Mucosa of rectum (tissue), 2 donors: ENCODE measurements at regions not wholly inside any gene's neighbourhood (a gene's known extent, or its start where the extent isn't known, plus 50 kb on each side); places are given as distances from the start of the nearest gene placed in this dataset.

Experiments
- H3K27ac ChIP-seq, 2 donors: one replicate each; pipeline ENCODE4 v1.7.0; 2013; ENCODE audit warnings: inconsistent platforms in 2 of 2, low read depth in 2 of 2, low read length in 2 of 2
- H3K27me3 ChIP-seq, 2 donors: one replicate each; pipeline ENCODE4 v1.7.0; 2013; ENCODE audit warnings: low read length in 2 of 2; ENCODE audit not compliant: control insufficient read depth in 2 of 2, insufficient read depth in 2 of 2
- H3K36me3 ChIP-seq, 2 donors: one replicate each; pipeline ENCODE4 v1.7.0; 2013; ENCODE audit warnings: low read length in 2 of 2; ENCODE audit not compliant: control insufficient read depth in 2 of 2, insufficient read depth in 2 of 2
- H3K4me1 ChIP-seq, 2 donors: one replicate each; pipeline ENCODE4 v1.7.0; 2013; ENCODE audit warnings: low read length in 2 of 2, mild to moderate bottlenecking in 1 of 2; ENCODE audit not compliant: control insufficient read depth in 2 of 2, insufficient read depth in 2 of 2
- H3K4me3 ChIP-seq, 2 donors: one replicate each; pipeline ENCODE4 v1.7.0; 2013; ENCODE audit warnings: low read length in 2 of 2
- H3K9ac ChIP-seq, 2 donors: one replicate each; pipeline ENCODE4 v1.7.0; 2013; ENCODE audit warnings: low read length in 2 of 2, low read depth in 1 of 2, mild to moderate bottlenecking in 1 of 2
- H3K9me3 ChIP-seq, 2 donors: one replicate each; pipeline ENCODE4 v1.7.0; 2013; ENCODE audit warnings: low read length in 2 of 2; ENCODE audit not compliant: control insufficient read depth in 2 of 2
- donor health status: healthy.
- donor health status: Normal muscosa, but diverticular disease.

DNA sequence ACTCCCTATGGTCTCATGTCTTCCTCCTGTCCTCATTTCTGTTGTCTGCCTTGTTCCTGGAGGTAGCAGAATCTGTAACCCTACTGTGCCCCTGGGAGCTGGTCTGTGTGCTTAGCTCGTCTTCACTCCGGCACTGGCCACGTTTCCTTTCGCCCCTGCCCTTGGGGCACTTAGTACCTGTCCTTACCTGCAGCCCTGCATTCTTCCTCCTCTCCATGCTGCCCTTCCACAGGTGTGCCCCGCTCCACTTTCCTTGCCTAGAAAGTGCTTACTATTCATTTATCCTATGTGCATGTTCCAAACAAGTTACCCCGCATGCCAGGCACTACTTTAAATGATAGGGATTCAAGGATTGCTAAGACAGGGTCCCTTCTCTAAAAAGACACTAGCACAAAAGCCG lies 199.9 kb upstream of the ZMIZ1 start:
- Histone ChIP-seq H3K4me1 (no peaks in the 10 kb centered on the region), H3K9ac (no peak overlapping the region), H3K27me3 (no peaks in the 10 kb centered on the region), H3K9me3 (no peaks in the 10 kb centered on the region), H3K27ac (no peak overlapping the region), H3K4me3 (no peak overlapping the region), H3K36me3 (no peaks in the 10 kb centered on the region)

- no peak overlapping the region for H3K4me3 ChIP-seq
- H3K36me3 ChIP-seq: no peaks in the 10 kb centered on the region
- H3K9me3 ChIP-seq: no peaks in the 10 kb centered on the region
- no peaks in the 10 kb centered on the region for H3K4me1 ChIP-seq
- no peaks in the 10 kb centered on the region for H3K27me3 ChIP-seq
- no peak overlapping the region for H3K27ac ChIP-seq
- H3K9ac ChIP-seq: no peak overlapping the region
These were observed 199.0 kb upstream of the ZMIZ1 start for GRCh38 chr10:78869508-78870454.

- H3K9me3 ChIP-seq: no peaks in the 10 kb centered on the region
- no peak overlapping the region for H3K4me3 ChIP-seq
- H3K4me1 ChIP-seq: no peaks in the 10 kb centered on the region
- H3K9ac ChIP-seq: no peak overlapping the region
- H3K36me3 ChIP-seq: no peaks in the 10 kb centered on the region
- no peaks in the 10 kb centered on the region for H3K27me3 ChIP-seq
- H3K27ac ChIP-seq: no peak overlapping the region
These were observed 198.3 kb upstream of the ZMIZ1 start for GRCh38 chr10:78870458-78870857.

DNA sequence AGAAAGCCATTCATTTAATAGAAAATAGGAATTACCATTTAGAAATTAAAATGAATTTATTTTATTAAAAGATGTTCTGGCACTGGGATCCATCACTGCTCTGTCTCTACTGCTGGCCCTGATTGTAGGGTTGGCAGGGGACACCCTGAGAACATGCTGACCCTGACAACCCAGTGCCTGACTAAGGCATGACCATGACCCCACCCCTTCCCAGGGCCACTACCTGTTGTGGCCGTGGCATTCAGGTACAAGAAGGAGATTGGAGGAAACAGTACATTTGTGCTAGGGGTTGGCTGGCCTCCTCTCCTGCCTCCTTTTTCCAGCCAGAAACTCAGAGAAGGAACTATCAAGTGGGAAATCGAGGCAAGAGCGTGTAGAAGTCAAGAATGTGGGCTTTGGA lies 197.0 kb upstream of the ZMIZ1 start:
- Histone ChIP-seq H3K9me3 (no peaks in the 10 kb centered on the region), H3K36me3 (no peaks in the 10 kb centered on the region), H3K27ac (no peak overlapping the region), H3K9ac (no peak overlapping the region), H3K4me3 (no peak overlapping the region), H3K4me1 (no peaks in the 10 kb centered on the region), H3K27me3 (no peaks in the 10 kb centered on the region)

GRCh38 chr10:78873413-78873812 lies 195.4 kb upstream of the ZMIZ1 start:
- no peaks in the 10 kb centered on the region for H3K36me3 ChIP-seq
- no peak overlapping the region for H3K9ac ChIP-seq
- no peak overlapping the region for H3K27ac ChIP-seq
- H3K27me3 ChIP-seq: no peaks in the 10 kb centered on the region
- no peaks in the 10 kb centered on the region for H3K4me1 ChIP-seq
- H3K4me3 ChIP-seq: no peak overlapping the region
- H3K9me3 ChIP-seq: no peaks in the 10 kb centered on the region

DNA sequence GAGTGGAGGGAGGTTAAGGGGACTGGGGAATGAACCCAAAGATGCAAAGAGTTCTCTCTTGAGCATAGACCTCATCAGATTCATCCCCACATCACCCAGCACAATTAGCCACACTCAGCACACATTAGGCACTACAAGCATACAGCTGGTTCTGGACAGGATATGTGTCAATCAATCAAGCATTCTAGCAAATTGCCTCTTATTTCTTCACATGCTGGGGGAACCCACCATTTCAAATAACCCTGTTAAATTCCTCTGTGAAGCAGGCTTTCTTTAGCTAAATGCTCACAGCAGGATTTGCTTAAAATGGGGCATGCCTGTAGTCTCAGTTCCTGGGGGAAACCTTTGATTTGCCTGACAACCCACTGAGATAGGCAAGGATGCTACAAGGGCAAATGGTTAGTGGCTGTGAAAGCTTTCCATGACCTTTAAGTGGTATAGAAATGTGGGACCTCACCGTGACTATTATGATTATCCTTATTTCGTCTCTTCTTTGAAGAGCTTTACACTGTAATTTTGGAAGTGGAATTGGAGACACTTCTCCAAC lies 193.4 kb upstream of the ZMIZ1 start:
- Histone ChIP-seq H3K36me3 (no peaks in the 10 kb centered on the region), H3K27ac (no peak overlapping the region), H3K4me1 (no peaks in the 10 kb centered on the region), H3K4me3 (no peak overlapping the region), H3K9ac (no peak overlapping the region), H3K9me3 (no peaks in the 10 kb centered on the region), H3K27me3 (no peaks in the 10 kb centered on the region)

DNA sequence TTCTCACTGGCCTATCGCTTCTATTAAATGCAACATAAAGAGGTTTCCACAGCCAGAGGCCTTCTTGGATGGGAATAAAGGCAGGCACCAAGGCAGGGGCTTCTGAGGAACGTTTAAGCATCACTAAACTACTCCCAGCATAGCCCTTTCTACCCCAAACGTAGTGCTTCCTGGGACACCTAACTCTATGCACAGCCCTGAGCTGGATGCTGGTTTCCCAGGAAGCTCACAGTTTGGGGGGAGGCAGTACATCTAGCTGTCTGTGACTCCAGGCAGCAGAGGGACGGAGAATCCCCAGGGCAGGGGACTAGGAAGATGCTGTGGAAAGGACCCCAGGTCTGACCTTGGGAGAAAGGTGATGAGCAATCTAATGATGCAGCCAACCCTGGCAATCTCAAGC lies 192.8 kb upstream of the ZMIZ1 start:
- H3K27me3 ChIP-seq: no peaks in the 10 kb centered on the region
- no peaks in the 10 kb centered on the region for H3K4me1 ChIP-seq
- H3K36me3 ChIP-seq: no peaks in the 10 kb centered on the region
- H3K9me3 ChIP-seq: no peaks in the 10 kb centered on the region
- no peak overlapping the region for H3K4me3 ChIP-seq
- H3K27ac ChIP-seq: no peak overlapping the region
- no peak overlapping the region for H3K9ac ChIP-seq

GRCh38 chr10:78876449-78876848 lies 192.3 kb upstream of the ZMIZ1 start:
- no peak overlapping the region for H3K9ac ChIP-seq
- H3K4me1 ChIP-seq: no peaks in the 10 kb centered on the region
- no peaks in the 10 kb centered on the region for H3K27me3 ChIP-seq
- no peaks in the 10 kb centered on the region for H3K9me3 ChIP-seq
- no peak overlapping the region for H3K4me3 ChIP-seq
- H3K27ac ChIP-seq: no peak overlapping the region
- no peaks in the 10 kb centered on the region for H3K36me3 ChIP-seq

DNA sequence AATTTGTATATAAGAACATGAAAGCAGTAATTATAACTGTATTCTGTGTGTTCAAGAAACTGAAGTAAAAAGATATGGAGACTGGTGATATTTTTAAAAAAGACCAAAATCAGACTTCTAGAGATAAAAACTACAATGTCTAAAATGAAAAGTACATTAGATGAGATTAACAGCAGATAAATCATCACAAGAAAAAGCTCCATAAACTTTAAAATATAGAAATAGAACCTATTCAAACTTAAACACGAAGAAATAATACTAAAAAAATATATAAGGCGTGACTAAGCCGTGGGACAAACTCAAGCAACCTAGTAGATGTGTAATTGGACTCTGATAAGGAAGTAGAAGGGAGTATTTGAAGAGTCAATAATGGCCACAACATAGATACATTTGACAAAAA lies 189.1 kb upstream of the ZMIZ1 start:
- Histone ChIP-seq H3K36me3 (no peaks in the 10 kb centered on the region), H3K9me3 (no peaks in the 10 kb centered on the region), H3K4me3 (no peak overlapping the region), H3K27me3 (no peaks in the 10 kb centered on the region), H3K4me1 (no peaks in the 10 kb centered on the region), H3K9ac (no peak overlapping the region), H3K27ac (no peak overlapping the region)

DNA sequence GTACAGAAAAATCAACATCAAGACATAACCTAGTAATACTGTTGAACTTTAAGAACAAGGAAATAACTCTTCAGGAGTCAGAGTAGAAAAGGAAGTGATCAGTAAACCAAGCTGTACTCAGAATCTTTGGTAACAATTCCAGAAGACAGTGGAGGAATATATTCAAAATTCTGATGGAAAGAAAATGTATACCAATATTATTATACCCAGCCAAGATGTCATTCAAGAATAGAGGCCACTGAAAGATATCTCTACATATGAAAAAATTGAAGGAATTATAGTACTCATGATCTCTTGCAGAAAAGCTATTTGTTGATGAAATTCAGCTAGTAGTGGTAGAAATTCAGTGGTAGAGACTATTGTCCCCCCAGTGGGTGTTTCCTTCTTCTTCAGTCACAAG lies 182.6 kb upstream of the ZMIZ1 start:
- Histone ChIP-seq H3K9ac (no peak overlapping the region), H3K4me1 (no peaks in the 10 kb centered on the region), H3K27ac (no peak overlapping the region), H3K27me3 (no peaks in the 10 kb centered on the region), H3K36me3 (no peaks in the 10 kb centered on the region), H3K9me3 (peaks cover 2 to 8% of the 10 kb centered on the region in 2 donors), H3K4me3 (no peak overlapping the region)
